CD4-positive, alpha-beta T cell treated with Interleukin-10 for 1 hour (primary cell): ENCODE measurements at regions not wholly inside any gene's neighbourhood (a gene's known extent, or its start where the extent isn't known, plus 50 kb on each side); places are given as distances from the start of the nearest gene placed in this dataset.
A peak's percentile ranks its signal among the peaks of the same experiment; 100 is the strongest.

Source experiments
- DNase-seq: peaks from one replicate; pipeline ENCODE4 v3.0.0-alpha.2; 2020

- DNase-seq, result no peak
Observed at GRCh38 chr4:1589098-1589497, 95.0 kb downstream of the FAM53A start.

- no peak for DNase-seq
Observed at GRCh38 chr4:1588306-1588705, 95.8 kb downstream of the FAM53A start.

GRCh38 chr4:1584498-1584897 lies 99.6 kb downstream of the FAM53A start:
- no peak for DNase-seq

- DNase-seq, result no peak
Observed at GRCh38 chr4:1583859-1584258, 100.3 kb downstream of the FAM53A start.

GRCh38 chr4:1583051-1583785 lies 100.9 kb downstream of the FAM53A start:
- no peak for DNase-seq

GRCh38 chr4:1582227-1582626 lies 101.9 kb downstream of the FAM53A start:
- no peak for DNase-seq

GRCh38 chr4:1581164-1581894 lies 102.8 kb downstream of the FAM53A start:
- DNase-seq, result peak; percentile 95

- peak; percentile 93 for DNase-seq
Observed at GRCh38 chr4:1580692-1581012, 103.5 kb downstream of the FAM53A start.

GRCh38 chr4:1579901-1580691 lies 104.0 kb downstream of the FAM53A start:
- DNase-seq, result no peak

GRCh38 chr4:1579001-1579900 lies 104.9 kb downstream of the FAM53A start:
- DNase-seq, result peak; percentile 83

- no peak for DNase-seq
Observed at GRCh38 chr4:1578251-1578773, 105.8 kb downstream of the FAM53A start.

GRCh38 chr4:1577822-1578217 lies 106.3 kb downstream of the FAM53A start:
- DNase-seq, result no peak

GRCh38 chr4:1576961-1577821 lies 106.9 kb downstream of the FAM53A start:
- no peak for DNase-seq

- DNase-seq, result no peak
Observed at GRCh38 chr4:1576304-1576960, 107.7 kb downstream of the FAM53A start.

GRCh38 chr4:1575418-1576303 lies 108.5 kb downstream of the FAM53A start:
- no peak for DNase-seq

GRCh38 chr4:1574601-1575417 lies 109.3 kb downstream of the FAM53A start:
- no peak for DNase-seq

- DNase-seq, result no peak
Observed at GRCh38 chr4:1573830-1574459, 110.2 kb downstream of the FAM53A start.

- DNase-seq, result no peak
Observed at GRCh38 chr4:1572964-1573720, 111.0 kb downstream of the FAM53A start.
